ENCODE measurements at regions not wholly inside any gene's neighbourhood (a gene's known extent, or its start where the extent isn't known, plus 50 kb on each side); places are given as distances from the start of the nearest gene placed in this dataset.

GRCh38 chr10:42996588-42996987 lies 80.3 kb upstream of the RET start:
- BruUV-seq (replicated peaks) = no TSS peak
- Histone ChIP-seq H3K36me3 (ENCODE audit: control insufficient read depth, insufficient read depth, low read length) (no peaks in the 10 kb centered on the region), H3K4me3 (ENCODE audit: low read depth in 2 of 2, low read length in 2 of 2) (no peak overlapping the region), H3K27me3 (ENCODE audit: control insufficient read depth, insufficient read depth, low read length) (no peaks in the 10 kb centered on the region), H3K4me1 (ENCODE audit: control insufficient read depth, insufficient read depth, low read length) (no peaks in the 10 kb centered on the region), H3K27ac (ENCODE audit: low read length) (no peak overlapping the region), H3K9me3 (ENCODE audit: control insufficient read depth, insufficient read depth, low read depth, low read length) (no peaks in the 10 kb centered on the region)
- DNase-seq (ENCODE audit: low read depth, low spot score) = no peak
- ChIA-PET CTCF (no interaction called here), POLR2A (no interaction called here)
- intact Hi-C loops (cut with micrococcal nuclease; ENCODE audit: unreplicated experiment) = no loop called here
- in situ Hi-C loops (cut with HindIII; ENCODE audit: low pct_unique_long_range_greater_than_20kb, low sequenced_read_pairs) = no loop called here
- TF ChIP-seq POLR2AphosphoS5 (IDR thresholded peaks at IDR 0.05; ENCODE audit: low read depth, low read length) = no peak
- no peak for TF ChIP-seq SIN3A (IDR thresholded peaks at IDR 0.05; ENCODE audit: borderline replicate concordance, insufficient read depth, low read depth, low read length)
- no peak for ATAC-seq

GRCh38 chr10:42997151-42997848 lies 79.6 kb upstream of the RET start:
- no peak overlapping the region for H3K27ac ChIP-seq (ENCODE audit: low read length)
- no peak for ATAC-seq
- H3K4me3 ChIP-seq (ENCODE audit: low read depth in 2 of 2, low read length in 2 of 2) = no peak overlapping the region
- no peak for DNase-seq (ENCODE audit: low read depth, low spot score)
- ChIA-PET CTCF (no interaction called here), POLR2A (no interaction called here)
- H3K36me3 ChIP-seq (ENCODE audit: control insufficient read depth, insufficient read depth, low read length) = no peaks in the 10 kb centered on the region
- no TSS peak for BruUV-seq (replicated peaks)
- no peak for TF ChIP-seq SIN3A (IDR thresholded peaks at IDR 0.05; ENCODE audit: borderline replicate concordance, insufficient read depth, low read depth, low read length)
- no peak for TF ChIP-seq REST (IDR thresholded peaks at IDR 0.05; ENCODE audit: insufficient read depth in 1 of 2, low read depth in 2 of 2, low read length in 1 of 2)
- no peak for TF ChIP-seq POLR2AphosphoS5 (IDR thresholded peaks at IDR 0.05; ENCODE audit: low read depth, low read length)
- no peak for TF ChIP-seq CTCF (IDR thresholded peaks at IDR 0.05)
- TF ChIP-seq TCF7L2 (IDR thresholded peaks at IDR 0.05; ENCODE audit: low read depth, low read length) = no peak
- intact Hi-C loops (cut with micrococcal nuclease; ENCODE audit: unreplicated experiment) (no loop called here), in situ Hi-C loops (cut with HindIII; ENCODE audit: low pct_unique_long_range_greater_than_20kb, low sequenced_read_pairs) (no loop called here)
- H3K4me1 ChIP-seq (ENCODE audit: control insufficient read depth, insufficient read depth, low read length) = no peaks in the 10 kb centered on the region
- no peaks in the 10 kb centered on the region for H3K9me3 ChIP-seq (ENCODE audit: control insufficient read depth, insufficient read depth, low read depth, low read length)
- no peaks in the 10 kb centered on the region for H3K27me3 ChIP-seq (ENCODE audit: control insufficient read depth, insufficient read depth, low read length)

- no peak for TF ChIP-seq REST (IDR thresholded peaks at IDR 0.05; ENCODE audit: insufficient read depth in 1 of 2, low read depth in 2 of 2, low read length in 1 of 2)
- TF ChIP-seq CTCF (IDR thresholded peaks at IDR 0.05) = no peak
- TF ChIP-seq SIN3A (IDR thresholded peaks at IDR 0.05; ENCODE audit: borderline replicate concordance, insufficient read depth, low read depth, low read length) = no peak
- no peak for TF ChIP-seq POLR2AphosphoS5 (IDR thresholded peaks at IDR 0.05; ENCODE audit: low read depth, low read length)
- TF ChIP-seq TCF7L2 (IDR thresholded peaks at IDR 0.05; ENCODE audit: low read depth, low read length) = no peak
- CTCF ChIA-PET = no interaction called here
- intact Hi-C loops (cut with micrococcal nuclease; ENCODE audit: unreplicated experiment) = no loop called here
These were observed 79.1 kb upstream of the RET start for GRCh38 chr10:42997849-42998165.

More at GRCh38 chr10:42997849-42998165, 79.1 kb upstream of the RET start:
- no peak overlapping the region for H3K27ac ChIP-seq (ENCODE audit: low read length)
- no peak overlapping the region for H3K4me3 ChIP-seq (ENCODE audit: low read depth in 2 of 2, low read length in 2 of 2)
- POLR2A ChIA-PET = no interaction called here
- no TSS peak for BruUV-seq (replicated peaks)
- ATAC-seq (no peak), DNase-seq (ENCODE audit: low read depth, low spot score) (no peak)
- in situ Hi-C loops (cut with HindIII; ENCODE audit: low pct_unique_long_range_greater_than_20kb, low sequenced_read_pairs) = no loop called here
- H3K27me3 ChIP-seq (ENCODE audit: control insufficient read depth, insufficient read depth, low read length) = no peaks in the 10 kb centered on the region
- no peaks in the 10 kb centered on the region for H3K4me1 ChIP-seq (ENCODE audit: control insufficient read depth, insufficient read depth, low read length)
- H3K36me3 ChIP-seq (ENCODE audit: control insufficient read depth, insufficient read depth, low read length) = no peaks in the 10 kb centered on the region
- no peaks in the 10 kb centered on the region for H3K9me3 ChIP-seq (ENCODE audit: control insufficient read depth, insufficient read depth, low read depth, low read length)
